GM13977 (cell line): ENCODE measurements at regions not wholly inside any gene's neighbourhood (a gene's known extent, or its start where the extent isn't known, plus 50 kb on each side); places are given as distances from the start of the nearest gene placed in this dataset.

Experiments used
- DNase-seq: peaks from one replicate; pipeline ENCODE4 v3.0.0; 2012; ENCODE audit warnings: low spot score
- in situ Hi-C: fragments of 300-500 bp; cut with MboI; formaldehyde crosslinking; loops from one replicate; pipeline ENCODE4 v1.12.0; 2022; ENCODE audit warnings: low sequenced_read_pairs, low pct_unique_long_range_greater_than_20kb, mixed read lengths, inconsistent platforms; ENCODE audit not compliant: unreplicated experiment
- TF ChIP-seq, protein P1 (sequence below): IDR thresholded peaks from 2 replicates; pipeline ENCODE4 v1.5.1; 2012; ENCODE audit warnings: mild to moderate bottlenecking, control low read depth; ENCODE audit not compliant: insufficient read depth; ENCODE audit errors: extremely low read depth, missing control alignments

DNA sequence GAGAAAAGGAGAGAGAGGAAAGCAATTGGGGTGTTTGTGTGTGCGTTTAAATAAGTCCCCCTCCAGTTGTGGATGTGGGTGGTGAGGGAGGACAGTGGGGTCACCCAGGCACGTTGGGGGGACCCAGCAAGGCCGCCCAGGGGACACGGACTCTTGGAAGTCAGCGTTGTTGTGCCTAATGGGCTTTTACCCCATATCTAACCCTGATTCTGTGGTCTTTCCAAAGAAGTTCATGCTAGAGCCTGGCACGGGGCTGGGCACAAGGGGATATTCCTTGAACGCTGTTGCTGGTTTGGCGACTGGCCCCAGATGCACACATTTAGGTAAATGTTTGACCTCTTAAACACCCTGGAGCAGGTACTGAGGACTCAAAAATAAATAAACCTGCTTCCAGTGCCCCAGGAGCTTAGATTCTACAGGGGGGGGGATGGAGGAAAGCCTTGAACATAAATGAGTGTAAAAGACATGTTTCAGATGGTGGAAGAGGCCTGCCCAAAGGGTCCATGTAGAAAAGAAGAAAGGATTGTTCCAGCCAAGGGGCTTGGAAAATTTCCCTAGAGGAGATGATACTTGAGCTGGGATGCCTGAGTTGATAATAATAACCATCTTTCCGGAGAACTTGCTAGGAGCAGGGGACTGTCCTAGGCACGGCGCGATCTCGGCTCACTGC, 97.7 kb upstream of the SIX3 start:
- in situ Hi-C loops = no loop called here
- TF ChIP-seq, protein P1, sequence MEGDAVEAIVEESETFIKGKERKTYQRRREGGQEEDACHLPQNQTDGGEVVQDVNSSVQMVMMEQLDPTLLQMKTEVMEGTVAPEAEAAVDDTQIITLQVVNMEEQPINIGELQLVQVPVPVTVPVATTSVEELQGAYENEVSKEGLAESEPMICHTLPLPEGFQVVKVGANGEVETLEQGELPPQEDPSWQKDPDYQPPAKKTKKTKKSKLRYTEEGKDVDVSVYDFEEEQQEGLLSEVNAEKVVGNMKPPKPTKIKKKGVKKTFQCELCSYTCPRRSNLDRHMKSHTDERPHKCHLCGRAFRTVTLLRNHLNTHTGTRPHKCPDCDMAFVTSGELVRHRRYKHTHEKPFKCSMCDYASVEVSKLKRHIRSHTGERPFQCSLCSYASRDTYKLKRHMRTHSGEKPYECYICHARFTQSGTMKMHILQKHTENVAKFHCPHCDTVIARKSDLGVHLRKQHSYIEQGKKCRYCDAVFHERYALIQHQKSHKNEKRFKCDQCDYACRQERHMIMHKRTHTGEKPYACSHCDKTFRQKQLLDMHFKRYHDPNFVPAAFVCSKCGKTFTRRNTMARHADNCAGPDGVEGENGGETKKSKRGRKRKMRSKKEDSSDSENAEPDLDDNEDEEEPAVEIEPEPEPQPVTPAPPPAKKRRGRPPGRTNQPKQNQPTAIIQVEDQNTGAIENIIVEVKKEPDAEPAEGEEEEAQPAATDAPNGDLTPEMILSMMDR = no peak
- DNase-seq = no peak

DNA sequence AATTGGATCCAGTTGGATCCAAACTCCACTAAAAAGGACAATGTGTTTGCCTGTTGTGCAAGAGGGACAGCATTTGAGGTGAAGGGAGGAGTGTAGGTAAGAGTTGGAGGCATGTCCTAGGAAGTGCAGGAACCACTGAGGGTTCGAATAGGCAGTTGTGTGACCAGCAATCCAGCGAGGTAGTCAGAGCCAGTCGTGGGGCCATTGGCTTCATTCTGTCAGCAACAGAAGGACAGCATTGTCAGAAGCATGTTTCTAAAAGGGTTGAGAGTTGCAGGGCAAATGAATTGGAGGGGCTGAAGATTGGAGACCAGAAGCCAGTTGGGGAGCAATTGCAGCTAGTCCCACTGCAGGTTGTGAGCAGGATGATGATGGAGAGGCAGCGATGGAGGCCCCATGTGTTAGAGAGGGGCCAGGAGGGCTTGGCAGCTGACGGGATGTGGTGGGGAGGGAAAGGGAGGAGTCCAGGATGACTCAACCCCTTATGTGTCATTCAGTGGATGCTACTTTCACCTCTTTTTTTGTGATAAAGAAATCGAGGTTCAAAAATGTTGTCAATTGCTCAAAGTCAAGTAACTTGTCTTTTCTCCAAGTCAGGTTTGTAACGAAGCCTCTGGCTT, 96.7 kb upstream of the SIX3 start:
- no peak for DNase-seq
- TF ChIP-seq, protein P1 = no peak
- in situ Hi-C loops = no loop called here

DNA sequence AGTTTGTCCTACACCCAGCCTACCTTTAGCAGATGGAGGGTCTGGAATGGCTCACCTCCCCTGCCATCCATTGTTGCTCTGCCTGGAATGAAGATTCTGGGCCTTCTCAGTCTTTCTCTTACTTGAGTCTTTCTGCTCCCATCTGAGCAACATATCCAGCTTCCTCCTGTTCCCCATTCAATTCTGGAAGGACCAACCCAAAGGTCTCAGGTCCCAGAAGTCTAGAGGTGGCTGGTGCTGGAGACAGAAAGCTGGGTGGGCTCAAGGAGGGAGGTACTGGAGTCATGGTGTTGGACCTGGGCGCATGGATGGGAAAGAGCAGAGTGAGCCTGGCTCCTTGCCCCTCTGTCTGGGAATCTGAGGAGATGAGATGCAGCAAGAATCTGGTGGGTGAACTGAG, 93.5 kb upstream of the SIX3 start:
- DNase-seq = no peak
- TF ChIP-seq, protein P1 = no peak

DNA sequence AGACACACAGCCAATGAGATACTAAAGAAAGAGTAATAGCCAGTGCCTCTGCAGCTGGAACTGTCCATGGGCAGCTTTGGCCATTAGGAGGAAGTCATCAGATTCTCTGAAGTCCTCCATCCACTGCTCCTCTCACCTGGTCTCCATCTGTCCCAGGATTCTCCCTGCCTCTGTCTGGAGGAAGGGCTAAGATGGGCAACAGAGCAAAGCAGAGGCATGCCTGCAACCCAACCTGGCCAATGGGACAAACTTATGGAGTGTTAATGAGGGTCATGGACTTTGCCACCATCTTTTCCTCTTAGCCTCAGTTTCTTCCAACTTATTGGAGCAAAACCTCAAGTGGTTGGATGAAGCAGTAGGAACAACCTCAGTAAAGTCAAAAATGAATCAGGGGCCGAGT, 91.5 kb upstream of the SIX3 start:
- TF ChIP-seq, protein P1 = no peak
- in situ Hi-C loops = no loop called here
- no peak for DNase-seq

More for the DNA sequence above, 93.5 kb upstream of the SIX3 start:
- in situ Hi-C loops = no loop called here

DNA sequence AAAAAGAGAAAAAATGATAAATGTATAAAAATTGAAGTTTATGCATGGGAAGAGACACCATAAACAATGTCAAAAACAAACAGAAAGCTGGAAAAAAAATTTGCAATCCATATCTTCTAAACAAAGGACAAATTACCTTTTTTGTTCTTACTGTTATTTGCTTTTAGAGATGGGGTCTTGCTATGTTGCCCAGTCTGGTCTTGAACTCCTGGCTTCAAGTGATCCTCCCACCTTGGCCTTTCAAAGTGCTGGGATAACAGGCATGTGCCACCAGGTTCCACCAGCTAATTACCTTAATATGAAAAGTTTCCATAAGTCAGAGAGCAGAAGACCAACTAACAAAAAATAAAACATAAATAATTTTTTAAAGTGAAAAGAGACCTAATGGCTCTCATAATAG, 90.0 kb upstream of the SIX3 start:
- no peak for DNase-seq
- in situ Hi-C loops = no loop called here
- TF ChIP-seq, protein P1 = no peak

DNA sequence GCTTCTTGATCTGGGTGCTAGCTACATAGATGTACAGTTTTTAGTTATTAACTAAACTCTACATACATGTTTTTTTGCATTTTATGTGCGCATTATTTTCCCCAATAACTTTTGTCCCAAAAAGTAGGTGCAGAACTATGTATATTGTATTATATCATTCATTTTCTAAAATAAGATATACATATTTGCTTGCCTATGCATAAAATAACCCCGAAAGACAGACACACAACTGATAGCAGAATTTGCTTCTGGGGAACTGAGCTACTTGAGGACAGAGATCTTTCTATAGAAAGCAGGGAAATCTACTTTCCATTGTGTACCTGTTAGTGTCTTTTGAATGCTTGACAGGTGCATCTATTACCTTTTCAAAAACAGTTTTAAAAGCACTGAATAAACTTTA, 88.9 kb upstream of the SIX3 start:
- in situ Hi-C loops = no loop called here
- TF ChIP-seq, protein P1 = no peak
- no peak for DNase-seq
